PC-3 (cell line): ENCODE measurements at regions not wholly inside any gene's neighbourhood (a gene's known extent, or its start where the extent isn't known, plus 50 kb on each side); places are given as distances from the start of the nearest gene placed in this dataset.

Source experiments
- EZH2 ChIP-seq: fragments of 300-600 bp; sonication (generic); IDR thresholded peaks from one replicate; pipeline ENCODE4 v1.6.1; 2017; ENCODE audit warnings: antibody characterized with exemption, mild to moderate bottlenecking, low read length; ENCODE audit not compliant: unreplicated experiment
- EZH2phosphoT487 ChIP-seq: fragments of 300-600 bp; sonication (generic); IDR thresholded peaks from 2 replicates; pipeline ENCODE4 v1.6.1; 2018; ENCODE audit warnings: mild to moderate bottlenecking, antibody characterized with exemption, low read length, borderline replicate concordance
- TF ChIP-seq, protein P1 (sequence below): fragments of 300-600 bp; sonication (generic); conservative IDR thresholded peaks from 2 replicates; pipeline ENCODE4 v1.5.1; 2017; ENCODE audit warnings: antibody characterized with exemption, low read depth, mild to moderate bottlenecking, low read length

DNA sequence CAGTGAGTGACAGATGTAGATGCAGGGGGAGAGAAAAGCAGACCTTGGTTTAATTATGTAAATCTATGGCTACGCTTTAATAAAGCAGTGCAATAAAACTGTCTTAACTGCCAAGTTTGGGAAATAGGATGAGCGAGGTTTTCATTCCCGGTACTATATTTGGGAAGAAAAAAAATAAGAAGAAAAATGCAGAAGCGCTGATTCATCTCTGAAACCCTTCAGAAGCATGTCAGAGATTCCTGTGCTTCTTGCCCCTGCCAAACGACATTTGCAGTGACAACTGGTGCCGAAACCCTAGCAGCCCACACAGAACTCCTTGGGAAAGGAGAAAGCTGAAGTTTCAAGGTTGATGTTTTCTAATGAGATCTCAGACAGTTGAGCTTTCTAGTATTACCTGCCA, 380.7 kb downstream of the REEP3 start:
- TF ChIP-seq, protein P1, sequence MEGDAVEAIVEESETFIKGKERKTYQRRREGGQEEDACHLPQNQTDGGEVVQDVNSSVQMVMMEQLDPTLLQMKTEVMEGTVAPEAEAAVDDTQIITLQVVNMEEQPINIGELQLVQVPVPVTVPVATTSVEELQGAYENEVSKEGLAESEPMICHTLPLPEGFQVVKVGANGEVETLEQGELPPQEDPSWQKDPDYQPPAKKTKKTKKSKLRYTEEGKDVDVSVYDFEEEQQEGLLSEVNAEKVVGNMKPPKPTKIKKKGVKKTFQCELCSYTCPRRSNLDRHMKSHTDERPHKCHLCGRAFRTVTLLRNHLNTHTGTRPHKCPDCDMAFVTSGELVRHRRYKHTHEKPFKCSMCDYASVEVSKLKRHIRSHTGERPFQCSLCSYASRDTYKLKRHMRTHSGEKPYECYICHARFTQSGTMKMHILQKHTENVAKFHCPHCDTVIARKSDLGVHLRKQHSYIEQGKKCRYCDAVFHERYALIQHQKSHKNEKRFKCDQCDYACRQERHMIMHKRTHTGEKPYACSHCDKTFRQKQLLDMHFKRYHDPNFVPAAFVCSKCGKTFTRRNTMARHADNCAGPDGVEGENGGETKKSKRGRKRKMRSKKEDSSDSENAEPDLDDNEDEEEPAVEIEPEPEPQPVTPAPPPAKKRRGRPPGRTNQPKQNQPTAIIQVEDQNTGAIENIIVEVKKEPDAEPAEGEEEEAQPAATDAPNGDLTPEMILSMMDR: no peak
- TF ChIP-seq EZH2 (no peak), EZH2phosphoT487 (no peak)
